Breast epithelium (tissue), 3 donors: ENCODE measurements at regions not wholly inside any gene's neighbourhood (a gene's known extent, or its start where the extent isn't known, plus 50 kb on each side); places are given as distances from the start of the nearest gene placed in this dataset.

Experiments
- POLR2A ChIP-seq: fragments of 450-650 bp; IDR thresholded peaks from one replicate; pipeline ENCODE4 v1.6.1; 2016; ENCODE audit warnings: antibody characterized with exemption, mild to moderate bottlenecking, moderate library complexity
- POLR2AphosphoS5 ChIP-seq, 3 donors: sonication (generic); formaldehyde crosslinking; IDR thresholded peaks; one replicate each; pipeline ENCODE4 v1.6.1; 2017; ENCODE audit warnings: antibody characterized with exemption in 3 of 3
- TF ChIP-seq, protein P1 (sequence below), 3 donors: fragments of 450-650 bp; IDR thresholded peaks; one replicate each; pipeline ENCODE4 v1.5.1; 2016 to 2017; ENCODE audit warnings: antibody characterized with exemption in 3 of 3, mild to moderate bottlenecking in 3 of 3, moderate library complexity in 3 of 3

DNA sequence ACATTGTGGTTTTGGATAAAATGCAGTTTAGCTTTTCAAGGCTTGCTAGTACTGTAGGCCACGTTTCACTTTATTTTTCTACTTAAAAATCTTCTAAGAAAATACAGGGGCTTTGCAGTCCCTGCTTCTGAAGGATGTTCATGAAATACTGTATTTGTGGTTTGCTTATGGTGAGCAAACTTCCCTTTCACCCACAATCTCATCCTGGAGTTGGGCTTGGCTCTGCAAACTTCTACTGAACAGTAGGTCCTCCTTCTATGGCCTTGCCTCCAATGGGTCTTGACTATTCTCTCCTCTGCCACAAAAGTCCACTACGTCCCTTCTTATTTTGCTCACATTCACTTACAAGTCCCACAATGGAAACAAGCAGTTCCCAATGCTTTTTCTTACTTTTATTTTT is 502.7 kb upstream of the KLF4 start:
- TF ChIP-seq POLR2A = no peak
- TF ChIP-seq, protein P1, sequence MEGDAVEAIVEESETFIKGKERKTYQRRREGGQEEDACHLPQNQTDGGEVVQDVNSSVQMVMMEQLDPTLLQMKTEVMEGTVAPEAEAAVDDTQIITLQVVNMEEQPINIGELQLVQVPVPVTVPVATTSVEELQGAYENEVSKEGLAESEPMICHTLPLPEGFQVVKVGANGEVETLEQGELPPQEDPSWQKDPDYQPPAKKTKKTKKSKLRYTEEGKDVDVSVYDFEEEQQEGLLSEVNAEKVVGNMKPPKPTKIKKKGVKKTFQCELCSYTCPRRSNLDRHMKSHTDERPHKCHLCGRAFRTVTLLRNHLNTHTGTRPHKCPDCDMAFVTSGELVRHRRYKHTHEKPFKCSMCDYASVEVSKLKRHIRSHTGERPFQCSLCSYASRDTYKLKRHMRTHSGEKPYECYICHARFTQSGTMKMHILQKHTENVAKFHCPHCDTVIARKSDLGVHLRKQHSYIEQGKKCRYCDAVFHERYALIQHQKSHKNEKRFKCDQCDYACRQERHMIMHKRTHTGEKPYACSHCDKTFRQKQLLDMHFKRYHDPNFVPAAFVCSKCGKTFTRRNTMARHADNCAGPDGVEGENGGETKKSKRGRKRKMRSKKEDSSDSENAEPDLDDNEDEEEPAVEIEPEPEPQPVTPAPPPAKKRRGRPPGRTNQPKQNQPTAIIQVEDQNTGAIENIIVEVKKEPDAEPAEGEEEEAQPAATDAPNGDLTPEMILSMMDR (IDR thresholded peaks at IDR 0.05) = no peak
- TF ChIP-seq POLR2AphosphoS5 (IDR thresholded peaks at IDR 0.05) = no peak
